HepG2 (cell line): ENCODE measurements at regions not wholly inside any gene's neighbourhood (a gene's known extent, or its start where the extent isn't known, plus 50 kb on each side); places are given as distances from the start of the nearest gene placed in this dataset.

Experiments used
- ATAC-seq: fragments of 200-7000 bp; cut with Tn5 transposase; 3 replicates; pipeline ENCODE4 v1.9.1; 2020; ENCODE audit warnings: mild to moderate bottlenecking, moderate library complexity
- BruUV-seq: library from RNA; stranded (reverse); fragments of 400-500 nt; replicated peaks from 2 replicates; lab custom pipeline; 2021; lab: Mats Ljungman, UMichigan
- CTCF ChIA-PET: fragments of 300-600 bp; formaldehyde crosslinking; extraction: SDS; loops from one replicate; lab custom pipeline; 2021; ENCODE audit warnings: low total read pairs, inconsistent platforms, low intra/inter-chr PET ratio; lab: Yijun Ruan, JAX
- POLR2A ChIA-PET: fragments of 350-600 bp; sonication (Branson Sonifier 250); formaldehyde crosslinking; loops from one replicate; lab custom pipeline; 2020; ENCODE audit warnings: antibody characterized with exemption, inconsistent platforms; lab: Yijun Ruan, JAX
- DNase-seq: peaks from one replicate; pipeline ENCODE4 v3.0.0-alpha.2; 2015; ENCODE audit warnings: low spot score
- FAIRE-seq: peaks from 3 replicates; lab custom pipeline; 2011; peaks lifted over from hg19 to GRCh38; lab: Jason Lieb, UNC
- H2AFZ ChIP-seq: one replicate; pipeline ENCODE4 v1.6.1; 2011; ENCODE audit warnings: low read length, inconsistent platforms
- H3K27ac ChIP-seq: fragments of 300-600 bp; 3 replicates; pipeline ENCODE4 v1.8.0; 2011; ENCODE audit warnings: mixed run types, mild to moderate bottlenecking, mixed read lengths, low read length, inconsistent platforms; ENCODE audit not compliant: insufficient read depth; ENCODE audit errors: extremely low read length
- H3K27me3 ChIP-seq, 2 experiments: fragments of 200-600 bp in 1 of 2; 2 replicates in 1 of 2; 3 replicates in 1 of 2; pipeline versions ENCODE4 v1.6.0 to v1.8.0; 2011; ENCODE audit warnings: low read length in 2 of 2, mild to moderate bottlenecking in 2 of 2, moderate library complexity in 2 of 2, inconsistent platforms in 1 of 2; ENCODE audit not compliant: insufficient read depth in 2 of 2, control insufficient read depth in 1 of 2
- H3K36me3 ChIP-seq, 2 experiments: fragments of 200-600 bp in 1 of 2; replicated peaks in 1 of 2; 2 replicates in 1 of 2; 3 replicates in 1 of 2; pipeline versions ENCODE4 v1.5.1 to v1.8.0; 2011; ENCODE audit warnings: low read length in 2 of 2, inconsistent platforms in 1 of 2; ENCODE audit not compliant: insufficient read depth in 2 of 2, control insufficient read depth in 1 of 2
- H3K4me1 ChIP-seq: 2 replicates; pipeline ENCODE4 v1.5.1; 2012; ENCODE audit warnings: low read length, inconsistent platforms; ENCODE audit not compliant: insufficient read depth
- H3K4me2 ChIP-seq: 2 replicates; pipeline ENCODE4 v1.6.0; 2011; ENCODE audit warnings: low read depth, low read length, inconsistent platforms
- H3K4me3 ChIP-seq, 3 experiments: fragments of 200-600 bp in 1 of 3; sonication (generic), shearing (Covaris generic) in 1 of 3; replicated peaks in 1 of 3; 2 replicates each; pipeline ENCODE4 v1.5.1; 2011 to 2016; ENCODE audit warnings: low read length in 3 of 3, inconsistent platforms in 2 of 3, low read depth in 2 of 3, mild to moderate bottlenecking in 2 of 3, control low read depth in 1 of 3, mixed read lengths in 1 of 3; ENCODE audit not compliant: insufficient read depth in 1 of 3
- H3K79me2 ChIP-seq: one replicate; pipeline ENCODE4 v1.6.1; 2011; ENCODE audit warnings: low read length, inconsistent platforms; ENCODE audit not compliant: insufficient read depth
- H3K9ac ChIP-seq: 2 replicates; pipeline ENCODE4 v1.6.0; 2011; ENCODE audit warnings: mild to moderate bottlenecking, low read depth, low read length, inconsistent platforms; ENCODE audit not compliant: insufficient read depth
- H3K9me3 ChIP-seq: 2 replicates; pipeline ENCODE4 v1.5.1; 2012; ENCODE audit warnings: mild to moderate bottlenecking, low read length
- H4K20me1 ChIP-seq: 2 replicates; pipeline ENCODE4 v1.6.0; 2011; ENCODE audit warnings: inconsistent platforms, mild to moderate bottlenecking, low read length, moderate library complexity; ENCODE audit not compliant: insufficient read depth
- FOXP4 ChIP-seq: sonication (generic); formaldehyde crosslinking; IDR thresholded peaks from 2 replicates; pipeline ENCODE4 v1.4.0; 2020; ENCODE audit warnings: missing genetic modification reagents
- TEAD3 ChIP-seq: optimal IDR thresholded peaks from 2 replicates; pipeline ENCODE3; 2016; ENCODE audit warnings: borderline replicate concordance
- ZFP90 ChIP-seq: sonication (generic); formaldehyde crosslinking; IDR thresholded peaks from 2 replicates; pipeline ENCODE4 v1.8.0; 2022; ENCODE audit warnings: missing genetic modification reagents, mild to moderate bottlenecking, inconsistent platforms, borderline replicate concordance
- ZNF136 ChIP-seq: sonication (generic); formaldehyde crosslinking; IDR thresholded peaks from 2 replicates; pipeline ENCODE4 v1.8.1; 2022; ENCODE audit warnings: low read depth, mild to moderate bottlenecking, moderate library complexity, missing genetic modification reagents
- WGBS: methylation state at CpG from one replicate; pipeline ENCODE4 v1.1.6; 2017; ENCODE audit warnings: low lambda C conversion rate; 5-methylcytosine and 5-hydroxymethylcytosine counted together
- in situ Hi-C: cut with HindIII; loops from 2 replicates; pipeline ENCODE4 v1.10.0; 2017; ENCODE audit warnings: low pct_unique_long_range_greater_than_20kb; ENCODE audit not compliant: extremely low pct_ligation_motif_present
- intact Hi-C: fragments of 100-400 bp; cut with micrococcal nuclease; formaldehyde crosslinking; loops from one replicate; pipeline ENCODE4 v1.10.0; 2022; ENCODE audit not compliant: unreplicated experiment
- TF ChIP-seq, protein P1 (sequence below): sonication (generic); formaldehyde crosslinking; IDR thresholded peaks from 2 replicates; pipeline ENCODE4 v1.8.1; 2023; ENCODE audit warnings: missing genetic modification reagents, inconsistent platforms, borderline replicate concordance

- Histone ChIP-seq H3K9ac (no peak overlapping the region), H4K20me1 (no peaks in the 10 kb centered on the region), H3K27ac (peak overlapping the region; percentile 62), H3K4me2 (no peak overlapping the region), H3K4me3 (no peak overlapping the region), H3K79me2 (no peaks in the 10 kb centered on the region), H3K27me3 (no peaks in the 10 kb centered on the region), H2AFZ (no peak overlapping the region), H3K4me1 (peaks cover 29% of the 10 kb centered on the region)
- POLR2A ChIA-PET, result no interaction called here
- in situ Hi-C loops, result no loop called here
- no peak for DNase-seq
- intact Hi-C loops, result loop anchor here (5.0 kb wide), 1 partner anchor 42 kb away; no protein-coding TSS in a partner anchor
- 90% methylated on average over 3 of the region's 3 CpGs for WGBS
- no peak for FAIRE-seq
- BruUV-seq, result no TSS peak
- no peak for ATAC-seq
- TF ChIP-seq TEAD3 (CRISPR knock-in tag) (no peak), ZNF136 (no peak), FOXP4 (CRISPR knock-in tag) (no peak), ZFP90 (CRISPR knock-in tag) (no peak)
- TF ChIP-seq, protein P1, sequence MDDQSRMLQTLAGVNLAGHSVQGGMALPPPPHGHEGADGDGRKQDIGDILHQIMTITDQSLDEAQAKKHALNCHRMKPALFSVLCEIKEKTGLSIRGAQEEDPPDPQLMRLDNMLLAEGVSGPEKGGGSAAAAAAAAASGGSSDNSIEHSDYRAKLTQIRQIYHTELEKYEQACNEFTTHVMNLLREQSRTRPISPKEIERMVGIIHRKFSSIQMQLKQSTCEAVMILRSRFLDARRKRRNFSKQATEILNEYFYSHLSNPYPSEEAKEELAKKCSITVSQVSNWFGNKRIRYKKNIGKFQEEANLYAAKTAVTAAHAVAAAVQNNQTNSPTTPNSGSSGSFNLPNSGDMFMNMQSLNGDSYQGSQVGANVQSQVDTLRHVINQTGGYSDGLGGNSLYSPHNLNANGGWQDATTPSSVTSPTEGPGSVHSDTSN (CRISPR knock-in tag), result no peak
- TF ChIP-seq, all 625 proteins: peak for 0
- CTCF ChIA-PET, result no interaction called here
- Histone ChIP-seq H3K36me3 (no peaks in the 10 kb centered on the region), H3K9me3 (no peaks in the 10 kb centered on the region)
Observed at GRCh38 chr5:67814569-67815311, 400.8 kb upstream of the PIK3R1 start.
